Urinary bladder (tissue), 3 donors: ENCODE measurements at regions not wholly inside any gene's neighbourhood (a gene's known extent, or its start where the extent isn't known, plus 50 kb on each side); places are given as distances from the start of the nearest gene placed in this dataset.

Source experiments
- DNase-seq: peaks from one replicate; pipeline ENCODE4 v3.0.0-alpha.2; 2015; ENCODE audit errors: extremely low spot score
- H3K27ac ChIP-seq: one replicate; pipeline ENCODE4 v1.5.1; 2013; ENCODE audit warnings: low read depth, mild to moderate bottlenecking, moderate library complexity
- H3K36me3 ChIP-seq: one replicate; pipeline ENCODE4 v1.6.1; 2013; ENCODE audit warnings: mild to moderate bottlenecking, moderate library complexity; ENCODE audit not compliant: insufficient read depth
- H3K4me1 ChIP-seq: one replicate; pipeline ENCODE4 v1.6.1; 2013; ENCODE audit warnings: mild to moderate bottlenecking, moderate library complexity; ENCODE audit not compliant: insufficient read depth
- H3K4me3 ChIP-seq: one replicate; pipeline ENCODE4 v1.5.1; 2013; ENCODE audit warnings: low read depth, low read length
- WGBS: extraction: QIAGEN DNeasy Blood & Tissue Kit; methylation state at CpG from one replicate; pipeline ENCODE4 v1.1.7; 2013; 5-methylcytosine and 5-hydroxymethylcytosine counted together
- donor health status: healthy with polysubstance abuse.
- donor health status: healthy.

DNA sequence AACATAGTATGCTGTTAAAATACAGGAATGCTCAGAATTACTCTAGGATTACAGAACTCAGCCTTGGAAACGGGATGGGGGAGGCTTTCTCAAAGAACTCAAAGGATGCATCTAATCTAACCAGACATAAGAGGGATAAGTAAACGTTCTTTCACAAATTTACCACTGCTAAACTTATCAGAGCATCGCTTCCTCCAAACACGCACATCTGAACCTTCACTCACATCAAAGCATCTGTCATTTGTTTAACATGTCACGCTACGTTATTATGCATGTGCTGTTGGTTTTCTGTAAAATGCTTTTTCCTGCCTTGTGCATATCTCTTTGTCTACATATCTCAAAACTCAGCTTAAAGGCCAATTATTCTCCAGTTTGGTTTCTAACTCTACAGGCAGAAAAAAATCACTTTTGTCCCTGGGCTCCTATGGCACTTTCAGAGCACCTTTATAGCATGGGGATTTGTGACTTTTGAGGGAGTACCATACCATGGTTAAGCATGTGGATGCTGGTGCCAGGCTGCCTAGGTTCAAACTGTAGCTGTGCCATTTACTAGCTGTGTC lies 106.7 kb upstream of the FSHR start:
- no peaks in the 10 kb centered on the region for H3K4me1 ChIP-seq
- 51% methylated on average over 6 of the region's 6 CpGs for WGBS
- no peaks in the 10 kb centered on the region for H3K36me3 ChIP-seq
- DNase-seq = no peak
- no peak overlapping the region for H3K4me3 ChIP-seq
- H3K27ac ChIP-seq = no peak overlapping the region

DNA sequence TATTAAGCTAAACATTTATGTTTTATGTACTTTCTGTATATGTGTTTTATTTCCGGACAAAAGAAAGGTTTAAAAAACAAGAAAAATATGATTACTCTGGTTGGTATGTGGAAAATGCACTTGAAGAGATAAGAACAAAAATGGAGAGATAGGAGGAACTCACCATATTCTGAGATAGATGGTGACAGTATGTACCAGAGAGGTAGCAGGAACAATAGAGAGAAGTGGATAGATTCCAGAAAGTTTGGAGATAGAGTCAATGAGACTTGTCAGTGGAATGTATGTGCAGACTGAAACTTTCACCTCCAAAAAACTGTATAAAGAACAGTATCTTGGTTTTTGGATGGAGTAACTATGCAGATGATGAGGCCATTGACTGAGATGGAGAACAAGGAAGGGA lies 105.6 kb upstream of the FSHR start:
- 75% methylated on average over 1 of the region's 1 CpG for WGBS

DNA sequence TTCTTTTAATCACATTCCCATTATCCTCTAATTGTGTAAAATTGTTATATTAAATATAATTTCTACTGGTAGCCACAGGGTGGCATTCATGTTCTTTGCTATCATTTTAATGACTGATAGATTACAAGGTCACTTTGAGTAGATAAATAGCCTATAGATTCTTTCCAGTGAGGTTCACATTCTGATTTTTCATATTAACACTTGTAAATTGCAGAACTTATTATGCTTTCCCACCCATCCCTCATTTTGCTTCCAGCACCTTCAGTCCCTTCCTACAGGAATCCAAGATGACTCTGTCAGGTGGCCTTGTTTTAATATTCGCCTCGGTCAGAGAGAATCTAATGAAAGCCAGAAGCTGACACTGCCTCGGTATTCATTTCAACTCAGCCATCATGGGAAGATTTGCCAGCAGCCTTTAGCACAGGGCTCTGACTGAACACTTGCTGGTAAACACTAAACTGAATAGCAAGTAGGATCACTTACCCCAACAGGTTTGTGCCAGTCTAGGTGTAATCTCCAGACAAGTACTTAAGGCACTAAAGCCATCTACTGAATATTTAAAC lies 101.2 kb upstream of the FSHR start:
- no peak for DNase-seq
- no peak overlapping the region for H3K27ac ChIP-seq
- no peaks in the 10 kb centered on the region for H3K4me1 ChIP-seq
- WGBS = 54% methylated on average over 3 of the region's 3 CpGs
- H3K36me3 ChIP-seq = no peaks in the 10 kb centered on the region
- no peak overlapping the region for H3K4me3 ChIP-seq

More for the DNA sequence above, 105.6 kb upstream of the FSHR start:
- DNase-seq = no peak
- H3K36me3 ChIP-seq = no peaks in the 10 kb centered on the region
- H3K4me1 ChIP-seq = no peaks in the 10 kb centered on the region
- no peak overlapping the region for H3K27ac ChIP-seq
- H3K4me3 ChIP-seq = no peak overlapping the region

DNA sequence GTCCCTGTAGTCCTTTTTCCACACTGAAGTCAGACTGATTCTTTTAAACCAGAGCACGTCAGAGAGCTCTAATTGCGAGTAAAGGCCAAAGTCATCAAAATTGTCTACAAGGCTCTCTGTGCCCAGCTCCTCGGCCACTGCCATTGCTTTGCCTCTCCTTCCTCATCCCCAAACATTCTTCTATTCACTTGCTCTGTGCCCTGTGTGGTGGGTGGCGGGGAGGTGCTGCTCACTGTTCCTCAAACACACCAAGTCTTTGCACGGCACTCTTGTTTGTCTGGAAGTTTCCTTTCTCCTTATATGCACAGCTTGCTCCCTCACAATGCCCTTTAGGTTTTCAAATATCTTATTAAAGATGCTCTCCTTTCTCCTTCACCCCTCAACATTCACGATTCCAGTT lies 100.1 kb upstream of the FSHR start:
- WGBS = 81% methylated on average over 6 of the region's 6 CpGs
- Histone ChIP-seq H3K4me3 (no peak overlapping the region), H3K36me3 (no peaks in the 10 kb centered on the region), H3K4me1 (no peaks in the 10 kb centered on the region), H3K27ac (no peak overlapping the region)
- DNase-seq = no peak

DNA sequence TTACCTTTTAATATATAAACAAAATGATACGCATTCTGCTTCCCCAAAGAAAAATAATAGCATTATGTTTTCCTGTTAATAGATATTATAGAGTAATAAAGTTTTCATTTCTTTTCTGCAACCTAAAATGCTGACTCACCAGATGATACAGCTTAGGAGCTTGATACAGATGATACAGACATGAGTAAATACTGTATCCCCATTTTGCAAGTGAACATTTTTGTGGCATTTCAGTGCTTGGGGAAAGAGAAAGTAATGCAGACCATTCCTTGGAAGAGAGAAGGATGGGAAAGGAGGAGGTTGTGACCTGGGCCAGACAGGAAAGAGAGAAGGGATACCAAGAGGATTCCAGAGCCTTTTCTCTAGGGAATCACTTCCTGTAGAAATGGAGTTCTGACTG lies 97.5 kb upstream of the FSHR start:
- no peak overlapping the region for H3K4me3 ChIP-seq
- 91% methylated on average over 1 of the region's 1 CpG for WGBS
- no peaks in the 10 kb centered on the region for H3K4me1 ChIP-seq
- H3K36me3 ChIP-seq = no peaks in the 10 kb centered on the region
- H3K27ac ChIP-seq = no peak overlapping the region
- DNase-seq = no peak

DNA sequence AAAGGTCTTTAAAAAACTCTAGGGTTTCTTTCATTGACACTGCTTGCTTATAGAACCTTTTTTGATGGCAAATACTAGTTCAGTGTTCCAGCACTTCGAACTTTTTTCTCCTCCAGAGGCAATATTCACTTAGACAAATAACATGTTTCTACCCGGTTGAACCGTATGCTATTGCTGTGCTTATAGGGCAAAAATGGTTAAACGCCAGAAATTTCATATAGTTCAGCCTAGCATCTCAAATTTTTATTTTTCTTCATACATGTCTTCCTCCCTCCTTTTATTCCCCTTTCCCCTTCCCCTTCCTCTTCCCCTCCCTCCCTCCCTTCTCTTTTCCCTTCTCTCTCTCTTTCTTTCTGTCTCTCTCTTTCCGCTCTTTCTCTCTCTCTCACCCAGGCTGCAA lies 96.9 kb upstream of the FSHR start:
- Histone ChIP-seq H3K27ac (no peak overlapping the region), H3K4me1 (no peaks in the 10 kb centered on the region), H3K36me3 (no peaks in the 10 kb centered on the region), H3K4me3 (no peak overlapping the region)
- DNase-seq = no peak
- WGBS = 97% methylated on average over 5 of the region's 5 CpGs

DNA sequence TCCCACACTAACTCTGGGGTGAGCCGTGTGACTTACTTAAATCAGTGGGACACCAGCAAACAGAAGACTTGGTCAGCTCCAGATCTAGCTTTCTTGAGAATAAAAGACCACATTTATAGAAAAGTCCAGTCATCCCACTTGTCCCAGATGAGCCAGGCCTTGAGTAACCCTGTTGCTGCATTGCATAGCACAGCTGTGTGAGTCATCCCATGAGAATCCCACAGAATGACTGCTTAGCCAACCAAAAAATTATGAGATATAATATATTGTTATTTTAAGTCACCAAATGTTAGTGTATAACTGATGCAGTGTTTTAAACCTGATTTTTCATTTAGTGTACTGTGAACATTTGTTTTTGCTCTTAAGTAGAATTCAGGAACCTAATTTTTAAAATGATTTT lies 94.2 kb upstream of the FSHR start:
- no peak overlapping the region for H3K27ac ChIP-seq
- no peak for DNase-seq
- no peaks in the 10 kb centered on the region for H3K36me3 ChIP-seq
- no peak overlapping the region for H3K4me3 ChIP-seq
- no peaks in the 10 kb centered on the region for H3K4me1 ChIP-seq
- WGBS = 52% methylated on average over 1 of the region's 1 CpG

DNA sequence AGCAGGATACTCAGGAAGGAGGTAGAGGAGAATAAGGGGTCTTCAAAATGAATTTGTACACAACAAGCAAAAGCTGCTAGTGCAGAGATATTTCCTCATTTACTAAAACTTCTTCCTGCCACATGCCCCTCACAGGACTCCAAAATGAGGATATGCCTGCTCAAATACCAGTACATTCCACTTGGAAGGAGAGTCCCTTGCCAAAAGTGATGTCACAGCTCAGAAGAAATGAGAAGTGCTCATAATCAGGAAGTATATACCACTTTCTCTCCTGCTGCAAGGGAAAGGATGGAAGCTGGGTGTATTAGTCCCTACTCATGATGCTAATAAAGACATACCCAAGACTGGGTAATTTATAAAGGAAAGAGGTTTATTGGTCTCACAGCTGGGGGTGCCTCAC lies 87.7 kb upstream of the FSHR start:
- H3K4me1 ChIP-seq = no peaks in the 10 kb centered on the region
- H3K36me3 ChIP-seq = no peaks in the 10 kb centered on the region
- H3K4me3 ChIP-seq = no peak overlapping the region
- no peak for DNase-seq
- H3K27ac ChIP-seq = no peak overlapping the region

DNA sequence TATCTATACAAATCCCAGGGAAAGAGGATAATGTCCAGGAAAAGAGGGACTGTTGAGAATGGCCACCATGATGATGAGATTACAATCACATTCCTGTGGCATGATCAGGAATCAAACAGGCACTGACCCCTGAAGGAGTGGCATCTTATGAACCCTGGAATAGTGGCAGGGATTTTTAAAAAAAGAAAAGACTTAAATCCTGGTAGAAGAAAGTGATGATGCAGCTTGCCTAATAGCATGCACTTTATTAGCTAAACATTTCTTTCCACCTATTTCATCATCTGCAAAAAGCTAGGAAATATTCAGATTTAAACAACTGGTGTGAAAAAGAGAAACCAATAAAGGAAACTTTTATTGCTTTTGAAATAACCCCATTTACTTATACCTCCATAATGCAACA lies 87.2 kb upstream of the FSHR start:
- Histone ChIP-seq H3K27ac (no peak overlapping the region), H3K4me3 (no peak overlapping the region), H3K36me3 (no peaks in the 10 kb centered on the region), H3K4me1 (no peaks in the 10 kb centered on the region)
- DNase-seq = no peak

DNA sequence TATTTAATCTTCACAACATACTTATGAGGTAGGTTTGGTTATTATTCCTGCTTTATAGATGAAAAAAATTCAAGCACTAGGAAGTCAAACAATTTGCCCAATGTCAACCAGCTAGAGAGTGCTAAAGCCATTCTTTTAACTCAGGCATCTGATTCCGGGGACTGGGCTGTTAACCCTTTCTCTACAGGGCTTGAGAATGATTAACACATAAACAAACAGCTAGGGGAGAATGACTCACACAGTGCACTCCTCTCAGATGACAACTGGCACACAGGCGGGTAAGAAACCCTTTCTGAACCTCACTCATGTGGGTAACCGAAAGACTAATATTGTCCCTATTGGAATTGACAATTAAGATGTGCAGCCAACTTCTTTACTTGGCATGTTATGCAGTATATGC lies 86.3 kb upstream of the FSHR start:
- no peaks in the 10 kb centered on the region for H3K36me3 ChIP-seq
- no peaks in the 10 kb centered on the region for H3K4me1 ChIP-seq
- WGBS = 64% methylated on average over 3 of the region's 3 CpGs
- H3K27ac ChIP-seq = no peak overlapping the region
- DNase-seq = no peak
- H3K4me3 ChIP-seq = no peak overlapping the region

DNA sequence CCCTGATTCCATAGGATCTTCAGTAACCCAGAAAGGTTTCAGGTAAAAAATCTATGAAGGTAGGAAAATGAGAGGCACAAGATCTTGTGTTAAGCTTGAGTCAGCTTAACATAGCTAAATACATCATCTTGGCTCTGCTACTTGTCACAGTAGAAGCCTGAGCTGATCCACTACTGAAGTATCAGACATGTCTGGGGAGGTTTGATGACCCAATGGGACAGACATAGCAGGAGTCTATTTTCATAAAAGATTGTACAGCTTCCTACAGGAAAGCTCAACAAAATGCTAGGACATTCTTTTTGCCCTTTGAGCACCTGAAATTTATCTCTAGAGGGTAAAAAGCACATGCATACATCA lies 84.3 kb upstream of the FSHR start:
- H3K4me3 ChIP-seq = no peak overlapping the region
- no peak overlapping the region for H3K27ac ChIP-seq
- no peak for DNase-seq
- H3K36me3 ChIP-seq = no peaks in the 10 kb centered on the region
- no peaks in the 10 kb centered on the region for H3K4me1 ChIP-seq

DNA sequence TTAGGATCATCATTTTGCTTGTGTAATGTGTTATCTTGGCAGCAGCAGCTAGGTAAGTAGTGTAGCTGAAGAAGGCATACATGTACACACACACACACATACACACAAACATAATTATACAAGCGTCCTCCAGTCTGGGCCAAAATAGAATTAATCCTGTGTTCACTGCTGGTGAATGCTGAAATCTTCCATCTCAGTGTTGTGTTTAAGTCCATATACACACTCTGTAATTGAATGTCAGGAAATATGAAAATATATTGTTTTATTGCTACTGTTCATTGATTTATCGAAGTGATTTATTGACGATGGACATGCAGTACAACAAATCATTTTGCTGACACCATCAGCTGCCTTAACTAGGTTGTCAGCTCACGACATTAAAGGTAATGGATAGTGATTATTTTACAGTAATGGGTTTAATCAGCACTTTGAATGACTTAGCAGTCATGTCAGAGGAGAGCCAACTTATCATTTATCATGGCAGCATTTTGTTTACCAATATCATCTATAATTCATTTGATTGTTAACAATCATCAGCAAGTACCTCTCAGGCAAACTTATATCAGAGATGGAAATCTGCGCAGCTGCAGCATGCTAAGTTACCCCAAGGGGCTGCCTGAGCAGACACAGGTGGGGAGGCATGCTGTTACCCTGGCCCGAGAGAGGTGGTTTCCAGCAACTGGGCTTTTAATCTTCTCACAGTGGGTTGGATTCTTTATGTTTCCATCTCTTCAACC lies 83.7 kb upstream of the FSHR start:
- 83% methylated on average over 6 of the region's 6 CpGs for WGBS
- H3K27ac ChIP-seq = no peak overlapping the region
- DNase-seq = no peak
- no peaks in the 10 kb centered on the region for H3K36me3 ChIP-seq
- no peak overlapping the region for H3K4me3 ChIP-seq
- no peaks in the 10 kb centered on the region for H3K4me1 ChIP-seq

DNA sequence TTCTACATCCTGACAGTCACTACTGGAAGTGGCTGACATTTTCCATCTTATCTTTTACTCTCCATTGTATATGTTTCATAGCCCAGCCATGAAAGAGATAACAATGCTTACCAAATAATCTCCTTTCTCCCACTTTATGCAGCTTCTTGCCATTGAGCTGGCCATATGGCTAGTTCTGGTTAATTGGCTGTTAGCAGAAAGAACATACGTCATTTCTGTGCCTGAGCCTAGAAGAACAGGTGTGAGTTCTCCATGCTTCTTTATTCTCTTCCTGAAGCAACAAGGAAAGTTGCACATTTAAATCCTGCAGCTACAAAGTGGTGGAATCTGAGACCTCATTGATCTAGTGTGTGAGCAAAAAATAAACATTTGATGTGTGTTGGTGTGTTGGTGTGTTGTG lies 82.0 kb upstream of the FSHR start:
- Histone ChIP-seq H3K27ac (no peak overlapping the region), H3K4me3 (no peak overlapping the region), H3K36me3 (no peaks in the 10 kb centered on the region), H3K4me1 (no peaks in the 10 kb centered on the region)
- 72% methylated on average over 1 of the region's 1 CpG for WGBS
- no peak for DNase-seq

DNA sequence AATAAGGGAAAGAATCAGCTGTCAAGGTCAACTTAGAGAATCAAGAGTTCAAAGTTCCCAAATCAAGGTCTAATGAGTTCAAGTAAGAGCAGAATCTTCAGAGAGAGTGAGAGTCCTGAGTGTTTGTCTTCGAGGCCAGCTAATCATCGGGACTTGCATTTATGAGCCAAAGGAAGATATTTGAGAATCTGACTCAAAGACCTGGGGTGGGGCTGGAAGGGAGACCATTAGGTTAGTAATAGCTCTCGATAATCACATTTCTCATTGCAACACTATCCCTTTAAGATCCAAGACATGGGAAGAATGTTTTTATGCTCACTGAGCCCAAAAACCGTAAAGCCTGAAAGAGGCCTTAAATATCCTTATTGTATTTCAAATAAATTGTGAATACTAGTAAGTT lies 72.0 kb upstream of the FSHR start:
- 48% methylated on average over 4 of the region's 4 CpGs for WGBS
- Histone ChIP-seq H3K4me1 (no peaks in the 10 kb centered on the region), H3K36me3 (no peaks in the 10 kb centered on the region), H3K27ac (no peak overlapping the region), H3K4me3 (no peak overlapping the region)
- no peak for DNase-seq

DNA sequence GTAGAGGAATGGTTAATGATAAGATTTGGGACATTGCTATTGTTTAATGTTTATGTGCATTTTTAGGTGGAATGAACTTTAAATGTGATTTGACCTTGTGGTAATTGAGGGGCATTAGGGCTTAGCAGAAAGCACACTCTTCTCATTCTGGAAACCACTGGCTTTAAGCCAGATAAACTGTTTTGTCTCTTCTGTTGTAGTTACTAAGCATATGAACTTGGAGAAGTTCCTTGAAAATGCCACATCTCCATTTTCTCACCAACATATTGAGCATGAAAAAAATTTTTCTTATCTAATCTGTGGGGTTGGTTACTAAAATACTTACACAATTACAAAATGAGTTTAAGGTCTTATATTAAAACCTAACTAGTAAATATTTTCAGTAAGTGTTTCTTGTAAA lies 70.8 kb upstream of the FSHR start:
- Histone ChIP-seq H3K36me3 (no peaks in the 10 kb centered on the region), H3K27ac (no peak overlapping the region), H3K4me3 (no peak overlapping the region), H3K4me1 (no peaks in the 10 kb centered on the region)
- DNase-seq = no peak
